Liver (tissue), 7 donors: ENCODE measurements at regions not wholly inside any gene's neighbourhood (a gene's known extent, or its start where the extent isn't known, plus 50 kb on each side); places are given as distances from the start of the nearest gene placed in this dataset.

Experiments
- DNase-seq: peaks from one replicate; pipeline ENCODE4 v3.0.0-alpha.2; 2017; ENCODE audit warnings: low spot score
- H3K27ac ChIP-seq, 2 donors: one replicate each; pipeline ENCODE4 v1.7.0; 2013; ENCODE audit warnings: inconsistent platforms in 2 of 2, low read length in 2 of 2, control low read depth in 1 of 2, low read depth in 1 of 2, mild to moderate bottlenecking in 1 of 2
- H3K27me3 ChIP-seq, 4 donors: one replicate each; pipeline versions ENCODE4 v1.6.1 to v1.7.0; 2013; ENCODE audit warnings: low read length in 3 of 4, inconsistent platforms in 1 of 4, mild to moderate bottlenecking in 1 of 4, moderate library complexity in 1 of 4; ENCODE audit not compliant: control insufficient read depth in 4 of 4, insufficient read depth in 4 of 4
- H3K36me3 ChIP-seq, 4 donors: one replicate each; pipeline versions ENCODE4 v1.6.1 to v1.7.0; 2013; ENCODE audit warnings: low read length in 3 of 4, mild to moderate bottlenecking in 3 of 4, low read depth in 1 of 4, moderate library complexity in 1 of 4; ENCODE audit not compliant: control insufficient read depth in 4 of 4, insufficient read depth in 3 of 4
- H3K4me1 ChIP-seq, 4 donors: one replicate each; pipeline versions ENCODE4 v1.6.1 to v1.7.0; 2013; ENCODE audit warnings: low read length in 3 of 4, mild to moderate bottlenecking in 3 of 4, moderate library complexity in 1 of 4; ENCODE audit not compliant: control insufficient read depth in 4 of 4, insufficient read depth in 4 of 4
- H3K4me3 ChIP-seq, 3 donors: one replicate each; pipeline versions ENCODE4 v1.6.1 to v1.7.0; 2013; ENCODE audit warnings: low read length in 3 of 3, control low read depth in 1 of 3, low read depth in 1 of 3, mild to moderate bottlenecking in 1 of 3
- H3K9ac ChIP-seq, 2 donors: one replicate each; pipeline ENCODE4 v1.7.0; 2013; ENCODE audit warnings: low read length in 2 of 2, mild to moderate bottlenecking in 2 of 2, moderate library complexity in 2 of 2, control low read depth in 1 of 2, low read depth in 1 of 2
- H3K9me3 ChIP-seq, 4 donors: one replicate each; pipeline versions ENCODE4 v1.6.1 to v1.7.0; 2013; ENCODE audit warnings: low read length in 3 of 4; ENCODE audit not compliant: control insufficient read depth in 4 of 4
- FOXA1 ChIP-seq: IDR thresholded peaks from 2 replicates; pipeline ENCODE4 v1.6.1; 2016; ENCODE audit warnings: antibody characterized with exemption
- FOXA2 ChIP-seq: IDR thresholded peaks from 2 replicates; pipeline ENCODE4 v1.6.1; 2016; ENCODE audit warnings: antibody characterized with exemption
- GABPA ChIP-seq, 2 donors: IDR thresholded peaks in 1 of 2; conservative IDR thresholded peaks in 1 of 2; 2 replicates each; pipeline ENCODE4 v1.6.1; 2016; ENCODE audit warnings: antibody characterized with exemption in 2 of 2, mild to moderate bottlenecking in 1 of 2, moderate library complexity in 1 of 2
- HNF4A ChIP-seq, 2 donors: conservative IDR thresholded peaks; 2 replicates each; pipeline ENCODE4 v1.6.1; 2016; ENCODE audit warnings: antibody characterized with exemption in 2 of 2, mild to moderate bottlenecking in 2 of 2
- HNF4G ChIP-seq: IDR thresholded peaks from 2 replicates; pipeline ENCODE4 v1.6.1; 2016; ENCODE audit warnings: antibody characterized with exemption
- JUND ChIP-seq, 2 donors: IDR thresholded peaks; 2 replicates each; pipeline ENCODE4 v1.6.1; 2016; ENCODE audit warnings: antibody characterized with exemption in 2 of 2
- RAD21 ChIP-seq, 2 donors: IDR thresholded peaks; 2 replicates each; pipeline ENCODE4 v1.6.1; 2016; ENCODE audit warnings: antibody characterized with exemption in 2 of 2, mild to moderate bottlenecking in 2 of 2
- RXRA ChIP-seq, 2 donors: IDR thresholded peaks; 2 replicates each; pipeline ENCODE4 v1.6.1; 2017 to 2018; ENCODE audit warnings: antibody characterized with exemption in 2 of 2, mild to moderate bottlenecking in 1 of 2
- SP1 ChIP-seq: IDR thresholded peaks from 2 replicates; pipeline ENCODE4 v1.6.1; 2018; ENCODE audit warnings: antibody characterized with exemption, mild to moderate bottlenecking
- TAF1 ChIP-seq: conservative IDR thresholded peaks from 2 replicates; pipeline ENCODE4 v1.6.1; 2016; ENCODE audit warnings: antibody characterized with exemption, mild to moderate bottlenecking
- YY1 ChIP-seq: IDR thresholded peaks from 2 replicates; pipeline ENCODE4 v1.6.1; 2016; ENCODE audit warnings: antibody characterized with exemption, mild to moderate bottlenecking
- WGBS: extraction: QIAGEN DNeasy Blood & Tissue Kit; methylation state at CpG from one replicate; pipeline ENCODE4 v1.1.7; 2013; 5-methylcytosine and 5-hydroxymethylcytosine counted together
- TF ChIP-seq, protein P1 (sequence below): IDR thresholded peaks from 2 replicates; pipeline ENCODE4 v1.6.1; 2016; ENCODE audit warnings: antibody characterized with exemption, mild to moderate bottlenecking
- TF ChIP-seq, protein P2 (sequence below): IDR thresholded peaks from 2 replicates; pipeline ENCODE4 v1.6.1; 2016; ENCODE audit warnings: antibody characterized with exemption
- TF ChIP-seq, protein P3 (sequence below): IDR thresholded peaks from 2 replicates; pipeline ENCODE4 v1.6.1; 2016; ENCODE audit warnings: antibody characterized with exemption
- TF ChIP-seq, protein P4 (sequence below): IDR thresholded peaks from 2 replicates; pipeline ENCODE4 v1.6.1; 2016; ENCODE audit warnings: antibody characterized with exemption
- donor health status: healthy.
- donor health status: healthy.
- donor health status: healthy.
- donor health status: healthy.

DNA sequence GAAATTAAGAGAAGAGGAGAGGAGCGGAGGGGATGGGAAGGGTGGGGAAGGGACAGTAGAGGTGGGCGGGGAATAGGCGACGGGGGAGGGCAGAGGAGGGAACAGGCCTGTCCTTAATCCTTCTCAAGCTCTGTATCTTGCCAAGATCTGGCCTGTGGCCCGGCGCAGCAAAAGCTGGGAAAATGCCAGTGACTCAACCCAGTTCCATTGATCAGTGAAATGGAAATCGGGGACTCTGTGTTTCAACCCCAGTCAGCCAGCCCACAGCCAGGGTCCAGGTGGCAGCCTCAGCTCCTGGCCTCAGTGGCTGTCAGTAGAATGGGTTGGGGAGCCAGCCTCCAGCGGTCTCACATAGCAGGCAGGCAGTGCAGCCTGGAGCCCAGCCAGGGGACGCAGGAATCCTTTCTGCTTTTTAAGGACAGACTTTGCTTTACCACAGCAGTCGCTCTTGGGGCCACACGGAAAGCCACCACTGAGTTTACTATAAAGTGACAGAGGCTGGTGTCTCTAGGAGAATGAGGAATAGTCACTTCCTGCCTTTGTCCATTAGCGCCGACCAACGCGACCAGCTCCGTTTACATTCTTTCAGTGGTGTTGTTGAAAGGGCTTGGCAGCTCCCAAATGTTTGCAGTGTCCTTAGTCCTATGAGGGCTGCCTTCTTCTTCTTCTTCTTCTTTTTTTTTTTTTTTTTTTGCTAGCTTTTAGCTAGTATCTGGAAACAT is 128.0 kb downstream of the RIN2 start:
- Histone ChIP-seq H3K9me3 (no peaks in the 10 kb centered on the region), H3K36me3 (no peaks in the 10 kb centered on the region), H3K4me3 (peak overlapping the region; percentile 25 to 48 (median 26)), H3K4me1 (peaks cover 3 to 43% (median 35%) of the 10 kb centered on the region in 4 donors), H3K27ac (peak overlapping the region; percentile 83 to 88), H3K9ac (peak overlapping the region in 1 of 2 donors; percentile 43), H3K27me3 (no peaks in the 10 kb centered on the region)
- TF ChIP-seq RXRA (IDR thresholded peaks at IDR 0.05) (peak in 1 of 2 donors; percentile 20), SP1 (peak; percentile 39), JUND (IDR thresholded peaks at IDR 0.05) (no peak), TAF1 (no peak), FOXA1 (no peak), GABPA (IDR thresholded peaks at IDR 0.05 in 1 of 2, conservative IDR thresholded peaks at IDR 0.05 in 1 of 2) (no peak)
- TF ChIP-seq, protein P1, sequence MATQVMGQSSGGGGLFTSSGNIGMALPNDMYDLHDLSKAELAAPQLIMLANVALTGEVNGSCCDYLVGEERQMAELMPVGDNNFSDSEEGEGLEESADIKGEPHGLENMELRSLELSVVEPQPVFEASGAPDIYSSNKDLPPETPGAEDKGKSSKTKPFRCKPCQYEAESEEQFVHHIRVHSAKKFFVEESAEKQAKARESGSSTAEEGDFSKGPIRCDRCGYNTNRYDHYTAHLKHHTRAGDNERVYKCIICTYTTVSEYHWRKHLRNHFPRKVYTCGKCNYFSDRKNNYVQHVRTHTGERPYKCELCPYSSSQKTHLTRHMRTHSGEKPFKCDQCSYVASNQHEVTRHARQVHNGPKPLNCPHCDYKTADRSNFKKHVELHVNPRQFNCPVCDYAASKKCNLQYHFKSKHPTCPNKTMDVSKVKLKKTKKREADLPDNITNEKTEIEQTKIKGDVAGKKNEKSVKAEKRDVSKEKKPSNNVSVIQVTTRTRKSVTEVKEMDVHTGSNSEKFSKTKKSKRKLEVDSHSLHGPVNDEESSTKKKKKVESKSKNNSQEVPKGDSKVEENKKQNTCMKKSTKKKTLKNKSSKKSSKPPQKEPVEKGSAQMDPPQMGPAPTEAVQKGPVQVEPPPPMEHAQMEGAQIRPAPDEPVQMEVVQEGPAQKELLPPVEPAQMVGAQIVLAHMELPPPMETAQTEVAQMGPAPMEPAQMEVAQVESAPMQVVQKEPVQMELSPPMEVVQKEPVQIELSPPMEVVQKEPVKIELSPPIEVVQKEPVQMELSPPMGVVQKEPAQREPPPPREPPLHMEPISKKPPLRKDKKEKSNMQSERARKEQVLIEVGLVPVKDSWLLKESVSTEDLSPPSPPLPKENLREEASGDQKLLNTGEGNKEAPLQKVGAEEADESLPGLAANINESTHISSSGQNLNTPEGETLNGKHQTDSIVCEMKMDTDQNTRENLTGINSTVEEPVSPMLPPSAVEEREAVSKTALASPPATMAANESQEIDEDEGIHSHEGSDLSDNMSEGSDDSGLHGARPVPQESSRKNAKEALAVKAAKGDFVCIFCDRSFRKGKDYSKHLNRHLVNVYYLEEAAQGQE: peak; percentile 28
- DNase-seq: no peak
- 18% methylated on average over 16 of the region's 16 CpGs for WGBS

DNA sequence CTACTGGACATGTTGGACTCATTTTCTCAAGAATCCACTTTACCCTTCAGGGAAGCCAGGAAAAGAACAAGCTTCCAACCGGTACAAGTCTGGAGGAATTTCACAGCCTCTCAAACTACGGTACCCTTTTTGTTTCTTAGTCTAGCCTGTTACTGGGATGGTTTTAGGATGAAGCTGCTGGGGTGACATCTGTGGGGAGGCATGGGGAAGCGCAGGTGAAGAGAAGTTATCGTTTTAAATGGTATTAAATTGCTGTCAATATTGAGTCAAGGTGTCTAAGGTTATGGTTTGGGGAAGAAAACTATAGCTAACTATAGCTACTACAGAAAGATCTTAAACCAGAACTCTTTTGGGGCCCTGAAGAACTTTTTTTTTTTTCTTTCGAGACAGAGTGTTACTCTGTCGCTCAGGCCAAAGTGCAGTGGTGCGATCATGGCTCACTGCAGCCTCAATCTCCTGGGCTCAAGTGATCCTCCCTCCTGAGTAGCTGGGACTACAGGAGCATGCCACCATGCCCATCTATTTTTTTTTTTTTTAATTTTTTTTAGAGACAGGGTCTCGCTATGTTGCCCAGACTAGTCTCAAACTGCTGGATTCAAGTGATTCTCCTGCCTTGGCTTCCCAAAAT is 128.7 kb downstream of the RIN2 start:
- Histone ChIP-seq H3K27ac (peak overlapping the region; percentile 83 to 88), H3K9me3 (no peaks in the 10 kb centered on the region), H3K27me3 (no peaks in the 10 kb centered on the region), H3K4me3 (peak overlapping the region; percentile 19 to 26 (median 25)), H3K9ac (peak overlapping the region in 1 of 2 donors; percentile 30), H3K4me1 (peaks cover 3 to 43% (median 35%) of the 10 kb centered on the region in 4 donors), H3K36me3 (no peaks in the 10 kb centered on the region)
- TF ChIP-seq HNF4A (conservative IDR thresholded peaks at IDR 0.05) (peak; percentile 24 to 49), RAD21 (IDR thresholded peaks at IDR 0.05) (peak; percentile 50 to 58), FOXA2 (no peak)
- 53% methylated on average over 8 of the region's 8 CpGs for WGBS
- no peak for DNase-seq

DNA sequence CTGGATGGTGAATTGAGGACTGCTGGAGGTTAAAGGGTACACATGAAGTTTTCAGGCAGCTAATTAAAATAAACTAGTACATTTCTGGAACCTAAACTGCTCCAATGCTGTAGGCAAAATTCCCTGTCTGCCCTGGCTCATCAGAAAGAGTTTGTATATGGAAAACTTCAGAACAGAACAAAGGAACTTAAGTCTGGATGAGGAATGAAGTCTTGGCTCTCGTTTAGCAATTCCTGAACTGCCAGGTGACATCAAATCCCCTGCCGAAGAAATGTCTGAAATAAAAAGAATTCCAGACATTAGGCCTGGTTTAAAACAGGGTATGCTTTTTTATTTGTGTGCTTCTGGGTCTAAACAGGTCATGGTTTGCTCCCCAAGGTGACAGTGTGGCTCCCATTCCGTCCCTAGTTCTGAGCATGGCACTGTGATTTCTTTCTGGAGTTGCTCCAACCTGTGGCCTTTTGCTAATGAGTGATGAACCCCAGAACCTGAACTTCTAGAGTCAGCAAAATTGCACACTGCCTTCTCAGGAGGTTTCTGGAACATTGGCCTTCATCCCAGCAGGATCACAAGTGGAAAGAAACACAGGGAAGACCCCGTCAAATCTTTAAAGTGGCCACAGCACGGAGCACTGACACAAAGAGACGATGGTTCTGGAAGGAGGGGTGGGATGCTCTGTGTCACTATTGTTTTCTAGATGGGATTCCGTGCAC is 129.4 kb upstream of the NAA20 start:
- TF ChIP-seq RXRA (IDR thresholded peaks at IDR 0.05) (no peak), JUND (IDR thresholded peaks at IDR 0.05) (no peak), FOXA1 (no peak), GABPA (IDR thresholded peaks at IDR 0.05 in 1 of 2, conservative IDR thresholded peaks at IDR 0.05 in 1 of 2) (no peak), YY1 (no peak), TAF1 (no peak), RAD21 (IDR thresholded peaks at IDR 0.05) (no peak), FOXA2 (no peak), HNF4G (no peak)
- TF ChIP-seq, protein P2, sequence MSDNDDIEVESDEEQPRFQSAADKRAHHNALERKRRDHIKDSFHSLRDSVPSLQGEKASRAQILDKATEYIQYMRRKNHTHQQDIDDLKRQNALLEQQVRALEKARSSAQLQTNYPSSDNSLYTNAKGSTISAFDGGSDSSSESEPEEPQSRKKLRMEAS: no peak
- TF ChIP-seq, protein P3, sequence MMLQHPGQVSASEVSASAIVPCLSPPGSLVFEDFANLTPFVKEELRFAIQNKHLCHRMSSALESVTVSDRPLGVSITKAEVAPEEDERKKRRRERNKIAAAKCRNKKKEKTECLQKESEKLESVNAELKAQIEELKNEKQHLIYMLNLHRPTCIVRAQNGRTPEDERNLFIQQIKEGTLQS: no peak
- TF ChIP-seq, protein P1: no peak
- TF ChIP-seq, protein P4, sequence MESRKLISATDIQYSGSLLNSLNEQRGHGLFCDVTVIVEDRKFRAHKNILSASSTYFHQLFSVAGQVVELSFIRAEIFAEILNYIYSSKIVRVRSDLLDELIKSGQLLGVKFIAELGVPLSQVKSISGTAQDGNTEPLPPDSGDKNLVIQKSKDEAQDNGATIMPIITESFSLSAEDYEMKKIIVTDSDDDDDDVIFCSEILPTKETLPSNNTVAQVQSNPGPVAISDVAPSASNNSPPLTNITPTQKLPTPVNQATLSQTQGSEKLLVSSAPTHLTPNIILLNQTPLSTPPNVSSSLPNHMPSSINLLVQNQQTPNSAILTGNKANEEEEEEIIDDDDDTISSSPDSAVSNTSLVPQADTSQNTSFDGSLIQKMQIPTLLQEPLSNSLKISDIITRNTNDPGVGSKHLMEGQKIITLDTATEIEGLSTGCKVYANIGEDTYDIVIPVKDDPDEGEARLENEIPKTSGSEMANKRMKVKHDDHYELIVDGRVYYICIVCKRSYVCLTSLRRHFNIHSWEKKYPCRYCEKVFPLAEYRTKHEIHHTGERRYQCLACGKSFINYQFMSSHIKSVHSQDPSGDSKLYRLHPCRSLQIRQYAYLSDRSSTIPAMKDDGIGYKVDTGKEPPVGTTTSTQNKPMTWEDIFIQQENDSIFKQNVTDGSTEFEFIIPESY: no peak
- Histone ChIP-seq H3K9ac (no peak overlapping the region), H3K4me3 (peak overlapping the region in 1 of 3 donors; percentile 10), H3K27me3 (no peaks in the 10 kb centered on the region), H3K4me1 (peaks cover 3 to 43% (median 35%) of the 10 kb centered on the region in 4 donors), H3K9me3 (no peaks in the 10 kb centered on the region), H3K27ac (peak overlapping the region in 1 of 2 donors; percentile 34), H3K36me3 (no peaks in the 10 kb centered on the region)
- 57% methylated on average over 7 of the region's 7 CpGs for WGBS
- no peak for DNase-seq
